ENCODE measurements at regions not wholly inside any gene's neighbourhood (a gene's known extent, or its start where the extent isn't known, plus 50 kb on each side); places are given as distances from the start of the nearest gene placed in this dataset.

DNA sequence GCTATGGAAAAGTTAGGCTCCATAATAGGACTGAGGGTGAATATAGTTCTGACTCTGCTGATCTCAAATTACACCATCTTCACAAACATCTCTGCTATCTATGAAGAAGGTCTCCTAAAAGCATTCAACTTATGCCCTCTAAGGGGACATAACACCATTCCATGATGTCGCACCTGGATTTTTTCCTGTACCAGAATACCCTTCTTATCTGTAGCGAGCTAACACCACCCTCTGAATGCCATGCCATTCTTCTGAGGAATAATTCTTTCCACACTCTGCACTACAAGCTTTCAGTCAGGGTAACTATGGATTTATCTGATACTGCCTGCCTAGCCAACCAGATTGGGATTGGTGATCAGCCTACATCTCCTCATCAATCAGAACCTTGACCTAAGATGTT, 203.8 kb downstream of the PTPRC start:
- Histone ChIP-seq H3K36me3 (no peaks in the 10 kb centered on the region), H3K27me3 (no peaks in the 10 kb centered on the region), H3K27ac (no peak overlapping the region), H3K4me3 (no peak overlapping the region), H3K9me3 (no peaks in the 10 kb centered on the region), H3K4me1 (no peaks in the 10 kb centered on the region)
- DNase-seq: no peak
- no peak for TF ChIP-seq POLR2A (IDR thresholded peaks at IDR 0.05)
- TF ChIP-seq, protein P1, sequence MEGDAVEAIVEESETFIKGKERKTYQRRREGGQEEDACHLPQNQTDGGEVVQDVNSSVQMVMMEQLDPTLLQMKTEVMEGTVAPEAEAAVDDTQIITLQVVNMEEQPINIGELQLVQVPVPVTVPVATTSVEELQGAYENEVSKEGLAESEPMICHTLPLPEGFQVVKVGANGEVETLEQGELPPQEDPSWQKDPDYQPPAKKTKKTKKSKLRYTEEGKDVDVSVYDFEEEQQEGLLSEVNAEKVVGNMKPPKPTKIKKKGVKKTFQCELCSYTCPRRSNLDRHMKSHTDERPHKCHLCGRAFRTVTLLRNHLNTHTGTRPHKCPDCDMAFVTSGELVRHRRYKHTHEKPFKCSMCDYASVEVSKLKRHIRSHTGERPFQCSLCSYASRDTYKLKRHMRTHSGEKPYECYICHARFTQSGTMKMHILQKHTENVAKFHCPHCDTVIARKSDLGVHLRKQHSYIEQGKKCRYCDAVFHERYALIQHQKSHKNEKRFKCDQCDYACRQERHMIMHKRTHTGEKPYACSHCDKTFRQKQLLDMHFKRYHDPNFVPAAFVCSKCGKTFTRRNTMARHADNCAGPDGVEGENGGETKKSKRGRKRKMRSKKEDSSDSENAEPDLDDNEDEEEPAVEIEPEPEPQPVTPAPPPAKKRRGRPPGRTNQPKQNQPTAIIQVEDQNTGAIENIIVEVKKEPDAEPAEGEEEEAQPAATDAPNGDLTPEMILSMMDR (IDR thresholded peaks at IDR 0.05): no peak

DNA sequence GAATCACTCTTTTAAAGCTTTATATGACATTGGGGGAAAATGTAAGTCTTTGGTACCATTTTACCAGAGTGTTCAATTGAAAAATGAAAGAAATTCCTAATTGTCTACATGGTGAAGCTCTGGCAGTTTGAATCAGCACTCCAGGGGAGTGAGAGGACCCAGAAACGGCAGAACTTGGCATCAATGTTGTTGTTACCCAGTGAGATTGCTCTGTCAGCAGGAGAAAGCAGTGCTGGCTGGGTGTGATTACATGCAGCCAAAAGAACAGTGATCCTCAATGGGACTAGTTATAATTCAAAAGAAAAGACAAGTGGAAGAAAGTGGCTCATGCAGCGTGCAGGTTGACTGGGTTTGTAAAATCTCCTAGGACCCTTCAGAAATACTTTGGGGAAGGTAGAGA, 206.4 kb downstream of the PTPRC start:
- no peak overlapping the region for H3K4me3 ChIP-seq
- H3K9me3 ChIP-seq: no peaks in the 10 kb centered on the region
- no peak for DNase-seq
- H3K36me3 ChIP-seq: no peaks in the 10 kb centered on the region
- TF ChIP-seq, protein P1 (IDR thresholded peaks at IDR 0.05): no peak
- no peak for TF ChIP-seq POLR2A (IDR thresholded peaks at IDR 0.05)
- H3K27me3 ChIP-seq: no peaks in the 10 kb centered on the region
- no peak overlapping the region for H3K27ac ChIP-seq
- no peaks in the 10 kb centered on the region for H3K4me1 ChIP-seq

DNA sequence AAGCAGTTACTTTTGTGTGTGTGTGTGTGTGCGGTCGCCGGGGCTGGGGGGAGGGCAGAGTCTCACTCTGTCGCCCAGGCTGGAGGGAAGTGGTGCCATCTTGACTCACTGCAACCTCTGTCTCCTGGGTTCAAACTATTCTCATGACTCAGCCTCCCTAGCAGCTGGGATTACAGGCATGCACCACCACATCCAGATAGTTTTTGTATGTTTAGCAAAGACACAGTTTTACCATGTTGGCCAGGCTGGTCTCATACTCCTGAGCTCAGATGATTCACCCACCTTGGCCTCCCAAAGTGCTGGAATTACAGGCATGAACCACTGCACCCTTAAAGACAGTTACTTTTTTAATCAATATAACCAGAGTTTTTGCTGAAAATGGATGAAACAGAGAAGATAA, 207.0 kb downstream of the PTPRC start:
- Histone ChIP-seq H3K9me3 (no peaks in the 10 kb centered on the region), H3K27ac (no peak overlapping the region), H3K4me3 (no peak overlapping the region), H3K36me3 (no peaks in the 10 kb centered on the region), H3K27me3 (no peaks in the 10 kb centered on the region), H3K4me1 (no peaks in the 10 kb centered on the region)
- DNase-seq: no peak
- TF ChIP-seq POLR2A (IDR thresholded peaks at IDR 0.05): no peak
- TF ChIP-seq, protein P1 (IDR thresholded peaks at IDR 0.05): no peak

DNA sequence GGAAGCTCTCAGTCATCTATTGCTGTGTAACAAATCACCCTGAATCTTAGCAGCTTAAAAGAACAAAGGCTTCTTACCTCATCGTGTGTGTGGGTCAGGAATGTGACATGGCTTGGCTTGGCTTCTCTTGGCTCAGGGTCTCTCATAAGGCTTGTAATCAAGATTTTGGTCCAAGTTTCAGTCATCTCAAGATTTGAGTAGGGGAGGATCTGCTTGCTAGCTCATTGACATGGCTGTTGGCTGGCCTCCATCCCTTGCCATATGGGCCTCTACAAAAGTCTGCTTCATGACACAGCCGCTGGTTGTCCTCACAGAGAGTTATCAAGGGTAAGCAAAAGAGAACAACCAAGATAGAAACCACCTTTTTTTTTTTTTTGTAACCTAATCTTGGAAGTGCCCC, 207.7 kb downstream of the PTPRC start:
- Histone ChIP-seq H3K27ac (no peak overlapping the region), H3K9me3 (no peaks in the 10 kb centered on the region), H3K4me3 (no peak overlapping the region), H3K36me3 (no peaks in the 10 kb centered on the region), H3K4me1 (no peaks in the 10 kb centered on the region), H3K27me3 (no peaks in the 10 kb centered on the region)
- TF ChIP-seq, protein P1 (IDR thresholded peaks at IDR 0.05): no peak
- no peak for TF ChIP-seq POLR2A (IDR thresholded peaks at IDR 0.05)
- DNase-seq: no peak

DNA sequence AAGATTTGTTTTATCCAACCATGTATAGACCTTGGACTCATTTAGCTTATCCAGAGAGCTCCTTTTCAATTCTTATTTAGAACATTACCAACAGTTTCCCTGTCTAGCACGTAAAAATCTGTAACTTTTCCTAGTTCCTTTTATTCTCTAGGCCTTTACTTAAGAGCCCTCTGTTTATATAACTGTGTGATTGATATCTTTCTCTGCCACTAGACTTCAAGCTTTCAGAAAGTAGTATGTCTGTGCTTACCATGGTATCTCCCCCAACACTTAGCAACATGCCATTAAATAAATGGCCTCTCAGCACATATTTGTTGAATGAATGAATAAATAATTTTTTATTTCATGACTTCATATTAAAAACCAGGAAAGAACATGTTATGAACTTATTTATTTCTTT, 209.4 kb downstream of the PTPRC start:
- TF ChIP-seq POLR2A (IDR thresholded peaks at IDR 0.05): no peak
- TF ChIP-seq, protein P1 (IDR thresholded peaks at IDR 0.05): no peak
- no peak overlapping the region for H3K4me3 ChIP-seq
- H3K4me1 ChIP-seq: no peaks in the 10 kb centered on the region
- H3K36me3 ChIP-seq: no peaks in the 10 kb centered on the region
- H3K27ac ChIP-seq: no peak overlapping the region
- H3K9me3 ChIP-seq: no peaks in the 10 kb centered on the region
- H3K27me3 ChIP-seq: no peaks in the 10 kb centered on the region
- no peak for DNase-seq

DNA sequence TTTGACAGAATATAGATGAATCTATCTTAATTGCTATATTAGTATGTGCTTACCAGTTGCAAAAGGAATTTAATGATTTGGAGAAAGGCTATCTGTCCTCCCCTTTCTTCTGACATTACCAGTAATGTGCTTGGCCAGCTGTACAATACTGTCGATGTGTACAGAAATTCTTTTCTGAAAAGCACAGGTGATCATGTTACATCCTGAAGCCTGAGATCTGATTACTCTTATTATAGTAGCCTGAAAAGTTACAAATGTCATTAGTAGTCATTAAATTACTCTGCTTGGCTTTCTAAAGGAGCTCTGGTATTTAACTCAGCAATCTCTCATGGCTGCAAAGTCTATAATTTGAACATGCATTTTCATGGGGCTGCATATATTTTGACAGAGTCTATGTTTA, 209.8 kb downstream of the PTPRC start:
- no peak for TF ChIP-seq POLR2A (IDR thresholded peaks at IDR 0.05)
- TF ChIP-seq, protein P1 (IDR thresholded peaks at IDR 0.05): no peak
- Histone ChIP-seq H3K9me3 (no peaks in the 10 kb centered on the region), H3K4me1 (no peaks in the 10 kb centered on the region)

More for the DNA sequence above, 209.8 kb downstream of the PTPRC start:
- no peak for DNase-seq
- Histone ChIP-seq H3K4me3 (no peak overlapping the region), H3K27ac (no peak overlapping the region), H3K36me3 (no peaks in the 10 kb centered on the region), H3K27me3 (no peaks in the 10 kb centered on the region)

All from Peyer's patch (tissue), 4 donors.